ENCODE measurements at regions not wholly inside any gene's neighbourhood (a gene's known extent, or its start where the extent isn't known, plus 50 kb on each side); places are given as distances from the start of the nearest gene placed in this dataset.

- TF ChIP-seq EZH2 (IDR thresholded peaks at IDR 0.05) = no peak
- TF ChIP-seq POLR2AphosphoS5 (IDR thresholded peaks at IDR 0.05; ENCODE audit: borderline replicate concordance, low read depth, low read length) = no peak
- TF ChIP-seq FOXP2 (optimal IDR thresholded peaks at IDR 0.05; ENCODE audit: control extremely low read depth, extremely low read length, insufficient read depth) = no peak
These were observed 141.5 kb upstream of the UBASH3B start for GRCh38 chr11:122513997-122514396.

Data from SK-N-MC (cell line).